Astrocyte (in vitro differentiated cells and primary cell): ENCODE measurements at regions not wholly inside any gene's neighbourhood (a gene's known extent, or its start where the extent isn't known, plus 50 kb on each side); places are given as distances from the start of the nearest gene placed in this dataset.

Experiments
- DNase-seq: peaks from one replicate; pipeline ENCODE4 v3.0.0-alpha.2; 2010; ENCODE audit warnings: low read depth
- FAIRE-seq: peaks from 2 replicates; lab custom pipeline; 2011; peaks lifted over from hg19 to GRCh38; lab: Jason Lieb, UNC
- H2AFZ ChIP-seq: 2 replicates; pipeline ENCODE4 v1.6.0; 2012; ENCODE audit warnings: low read depth, low read length, inconsistent platforms
- H3K27ac ChIP-seq: 2 replicates; pipeline ENCODE4 v1.5.1; 2011; ENCODE audit warnings: low read depth, low read length, inconsistent platforms
- H3K27me3 ChIP-seq: 2 replicates; pipeline ENCODE4 v1.6.0; 2011; ENCODE audit warnings: low read length, inconsistent platforms; ENCODE audit not compliant: insufficient read depth
- H3K36me3 ChIP-seq: 2 replicates; pipeline ENCODE4 v1.5.1; 2011; ENCODE audit warnings: low read length, inconsistent platforms; ENCODE audit not compliant: insufficient read depth
- H3K4me1 ChIP-seq: 2 replicates; pipeline ENCODE4 v1.5.1; 2011; ENCODE audit warnings: low read length, inconsistent platforms; ENCODE audit not compliant: insufficient read depth
- H3K4me2 ChIP-seq: 2 replicates; pipeline ENCODE4 v1.6.0; 2012; ENCODE audit warnings: low read length, inconsistent platforms
- H3K4me3 ChIP-seq: 2 replicates; pipeline ENCODE4 v1.5.1; 2011; ENCODE audit warnings: low read depth, mild to moderate bottlenecking, low read length, inconsistent platforms; ENCODE audit not compliant: insufficient read depth
- H3K79me2 ChIP-seq: 2 replicates; pipeline ENCODE4 v1.6.0; 2012; ENCODE audit warnings: mild to moderate bottlenecking, low read length, inconsistent platforms; ENCODE audit not compliant: insufficient read depth
- H3K9ac ChIP-seq: 2 replicates; pipeline ENCODE4 v1.6.0; 2012; ENCODE audit warnings: mild to moderate bottlenecking, low read length, inconsistent platforms
- H3K9me3 ChIP-seq: 2 replicates; pipeline ENCODE4 v1.5.1; 2012; ENCODE audit warnings: low read depth, mild to moderate bottlenecking, low read length, inconsistent platforms; ENCODE audit not compliant: insufficient read depth
- H4K20me1 ChIP-seq: 2 replicates; pipeline ENCODE4 v1.6.0; 2012; ENCODE audit warnings: low read length, inconsistent platforms; ENCODE audit not compliant: insufficient read depth
- H3K27ac Mint-ChIP-seq: one replicate; pipeline ENCODE4 v1.8.0; 2021; ENCODE audit warnings: mild to moderate bottlenecking, mixed read lengths; ENCODE audit not compliant: unreplicated experiment
- H3K27me3 Mint-ChIP-seq: one replicate; pipeline ENCODE4 v1.8.0; 2021; ENCODE audit warnings: low read depth, mixed read lengths; ENCODE audit not compliant: unreplicated experiment
- H3K36me3 Mint-ChIP-seq: one replicate; pipeline ENCODE4 v1.8.0; 2021; ENCODE audit warnings: low read depth, mixed read lengths; ENCODE audit not compliant: unreplicated experiment
- H3K4me1 Mint-ChIP-seq: one replicate; pipeline ENCODE4 v1.8.0; 2021; ENCODE audit warnings: low read depth, mixed read lengths; ENCODE audit not compliant: unreplicated experiment
- H3K4me3 Mint-ChIP-seq: one replicate; pipeline ENCODE4 v1.8.0; 2021; ENCODE audit warnings: mild to moderate bottlenecking, moderate library complexity, mixed read lengths; ENCODE audit not compliant: unreplicated experiment
- H3K9me3 Mint-ChIP-seq: one replicate; pipeline ENCODE4 v1.8.0; 2021; ENCODE audit warnings: mild to moderate bottlenecking, mixed read lengths; ENCODE audit not compliant: unreplicated experiment
- CTCF ChIP-seq: IDR thresholded peaks from 2 replicates; pipeline ENCODE4 v1.5.1; 2011; ENCODE audit warnings: low read depth, mild to moderate bottlenecking, inconsistent platforms, low read length, moderate library complexity; ENCODE audit not compliant: insufficient read depth
- EZH2 ChIP-seq: IDR thresholded peaks from 2 replicates; pipeline ENCODE4 v1.6.1; 2012; ENCODE audit warnings: mild to moderate bottlenecking, low read length, inconsistent platforms; ENCODE audit not compliant: insufficient read depth

GRCh38 chr1:105997516-105997915 lies 1059.0 kb upstream of the PRMT6 start:
- Histone ChIP-seq H3K9me3 (no peaks in the 10 kb centered on the region), H2AFZ (no peak overlapping the region), H3K27ac (no peak overlapping the region), H3K4me1 (no peaks in the 10 kb centered on the region), H3K4me2 (no peak overlapping the region), H3K79me2 (no peaks in the 10 kb centered on the region), H3K9ac (no peak overlapping the region), H3K4me3 (no peak overlapping the region), H3K27me3 (no peaks in the 10 kb centered on the region), H3K36me3 (no peaks in the 10 kb centered on the region), H4K20me1 (no peaks in the 10 kb centered on the region)
- no peaks in the 10 kb centered on the region for H3K36me3 Mint-ChIP-seq
- FAIRE-seq, result no peak
- TF ChIP-seq CTCF (no peak), EZH2 (no peak)
- H3K4me1 Mint-ChIP-seq, result no peaks in the 10 kb centered on the region
- no peak for DNase-seq
- H3K27me3 Mint-ChIP-seq, result no peaks in the 10 kb centered on the region
- no peak overlapping the region for H3K27ac Mint-ChIP-seq
- H3K9me3 Mint-ChIP-seq, result no peaks in the 10 kb centered on the region
- H3K4me3 Mint-ChIP-seq, result no peak overlapping the region

GRCh38 chr1:106022312-106022902 lies 1034.1 kb upstream of the PRMT6 start:
- H3K9me3 Mint-ChIP-seq, result no peaks in the 10 kb centered on the region
- H3K4me1 Mint-ChIP-seq, result peaks cover 2% of the 10 kb centered on the region
- Histone ChIP-seq H3K79me2 (no peaks in the 10 kb centered on the region), H3K9ac (no peak overlapping the region), H2AFZ (no peak overlapping the region), H3K27me3 (no peaks in the 10 kb centered on the region), H3K27ac (no peak overlapping the region), H3K4me3 (no peak overlapping the region), H3K4me2 (no peak overlapping the region), H4K20me1 (no peaks in the 10 kb centered on the region), H3K4me1 (no peaks in the 10 kb centered on the region), H3K9me3 (no peaks in the 10 kb centered on the region), H3K36me3 (no peaks in the 10 kb centered on the region)
- H3K27me3 Mint-ChIP-seq, result no peaks in the 10 kb centered on the region
- no peaks in the 10 kb centered on the region for H3K36me3 Mint-ChIP-seq
- TF ChIP-seq EZH2 (no peak), CTCF (peak; percentile 29)
- no peak overlapping the region for H3K27ac Mint-ChIP-seq
- no peak for DNase-seq
- no peak overlapping the region for H3K4me3 Mint-ChIP-seq
- FAIRE-seq, result no peak

- Histone ChIP-seq H3K27me3 (no peaks in the 10 kb centered on the region), H3K9ac (no peak overlapping the region), H3K36me3 (no peaks in the 10 kb centered on the region), H3K27ac (no peak overlapping the region), H3K4me2 (no peak overlapping the region), H3K9me3 (no peaks in the 10 kb centered on the region), H3K4me1 (no peaks in the 10 kb centered on the region), H3K79me2 (no peaks in the 10 kb centered on the region), H4K20me1 (no peaks in the 10 kb centered on the region), H2AFZ (no peak overlapping the region), H3K4me3 (no peak overlapping the region)
- H3K36me3 Mint-ChIP-seq, result no peaks in the 10 kb centered on the region
- FAIRE-seq (no peak), DNase-seq (no peak)
- H3K4me3 Mint-ChIP-seq, result no peak overlapping the region
- no peaks in the 10 kb centered on the region for H3K4me1 Mint-ChIP-seq
- no peak for TF ChIP-seq EZH2
- TF ChIP-seq CTCF, result no peak
- H3K9me3 Mint-ChIP-seq, result no peaks in the 10 kb centered on the region
- no peaks in the 10 kb centered on the region for H3K27me3 Mint-ChIP-seq
- no peak overlapping the region for H3K27ac Mint-ChIP-seq
Observed at GRCh38 chr1:106027871-106028270, 1028.6 kb upstream of the PRMT6 start.
